CD4-positive, alpha-beta T cell treated with Interleukin-15 for 1 hour (primary cell): ENCODE measurements at regions not wholly inside any gene's neighbourhood (a gene's known extent, or its start where the extent isn't known, plus 50 kb on each side); places are given as distances from the start of the nearest gene placed in this dataset.
"Not testable (repeated sequence)": the region's sequence is repeated elsewhere in the genome, so short reads cannot be mapped to it uniquely, and the experiment has no call there.

Experiments used
- DNase-seq: peaks from one replicate; pipeline ENCODE4 v3.0.0-alpha.2; 2020

- DNase-seq = peak; percentile 66
Observed at GRCh38 chr2:204145263-204145751, 208.7 kb downstream of the ICOS start.

- DNase-seq = no peak
Observed at GRCh38 chr2:204145791-204146190, 209.2 kb downstream of the ICOS start.

- DNase-seq = not testable (repeated sequence)
Observed at GRCh38 chr2:204147040-204147439, 210.5 kb downstream of the ICOS start.

GRCh38 chr2:204150721-204151120 lies 214.2 kb downstream of the ICOS start:
- DNase-seq = no peak

GRCh38 chr2:204152616-204153015 lies 216.1 kb downstream of the ICOS start:
- DNase-seq = no peak

- no peak for DNase-seq
Observed at GRCh38 chr2:204154863-204155262, 218.3 kb downstream of the ICOS start.

GRCh38 chr2:204156456-204156855 lies 219.9 kb downstream of the ICOS start:
- DNase-seq = no peak

GRCh38 chr2:204157684-204158083 lies 221.1 kb downstream of the ICOS start:
- DNase-seq = no peak

- DNase-seq = no peak
Observed at GRCh38 chr2:204159526-204159925, 223.0 kb downstream of the ICOS start.

GRCh38 chr2:204160989-204161388 lies 224.4 kb downstream of the ICOS start:
- DNase-seq = no peak

- DNase-seq = no peak
Observed at GRCh38 chr2:204161886-204162285, 225.3 kb downstream of the ICOS start.

GRCh38 chr2:204166961-204167360 lies 230.4 kb downstream of the ICOS start:
- no peak for DNase-seq

GRCh38 chr2:204167670-204168069 lies 231.1 kb downstream of the ICOS start:
- not testable (repeated sequence) for DNase-seq

GRCh38 chr2:204170411-204170810 lies 233.8 kb downstream of the ICOS start:
- no peak for DNase-seq

GRCh38 chr2:204171432-204172144 lies 235.0 kb downstream of the ICOS start:
- no peak for DNase-seq

GRCh38 chr2:204172145-204172600 lies 235.6 kb downstream of the ICOS start:
- no peak for DNase-seq

GRCh38 chr2:204174034-204174433 lies 237.5 kb downstream of the ICOS start:
- no peak for DNase-seq

GRCh38 chr2:204175552-204176271 lies 239.1 kb downstream of the ICOS start:
- no peak for DNase-seq

GRCh38 chr2:204176306-204176705 lies 239.7 kb downstream of the ICOS start:
- no peak for DNase-seq

GRCh38 chr2:204177251-204177976 lies 240.9 kb downstream of the ICOS start:
- DNase-seq = no peak

- DNase-seq = peak; percentile 50
Observed at GRCh38 chr2:204177977-204178522, 241.5 kb downstream of the ICOS start.

- DNase-seq = no peak
Observed at GRCh38 chr2:204180649-204181048, 244.1 kb downstream of the ICOS start.

- DNase-seq = no peak
Observed at GRCh38 chr2:204183608-204184007, 247.0 kb downstream of the ICOS start.
